GM12878 (cell line): ENCODE measurements at regions not wholly inside any gene's neighbourhood (a gene's known extent, or its start where the extent isn't known, plus 50 kb on each side); places are given as distances from the start of the nearest gene placed in this dataset.

Experiments
- ATAC-seq: fragments of 200-7000 bp; cut with Tn5 transposase; 3 replicates; pipeline ENCODE4 v1.9.1; 2020; ENCODE audit warnings: mild to moderate bottlenecking, moderate library complexity
- BruUV-seq: library from RNA; stranded (reverse); fragments of 400-500 nt; replicated peaks from 2 replicates; lab custom pipeline; 2021; lab: Mats Ljungman, UMichigan
- CTCF ChIA-PET: fragments of 300-600 bp; sonication (Branson Sonifier 250); formaldehyde crosslinking; extraction: SDS; loops from one replicate; lab custom pipeline; 2021; ENCODE audit warnings: inconsistent platforms; lab: Yijun Ruan, JAX
- POLR2A ChIA-PET: fragments of 350-600 bp; formaldehyde crosslinking; extraction: SDS; loops from one replicate; lab custom pipeline; 2021; ENCODE audit warnings: inconsistent platforms; lab: Charles Lee
- RAD21 ChIA-PET: fragments of 300-600 bp; sonication (Branson Sonifier 250); formaldehyde crosslinking; loops from one replicate; lab custom pipeline; 2023; ENCODE audit warnings: antibody characterized with exemption; ENCODE audit not compliant: unreplicated experiment; lab: Charles Lee
- SMC1A ChIA-PET: fragments of 300-600 bp; sonication (Branson Sonifier 250); formaldehyde crosslinking; loops from one replicate; lab custom pipeline; 2023; ENCODE audit not compliant: unreplicated experiment, uncharacterized antibody; lab: Charles Lee
- DNase-seq: peaks from one replicate; pipeline ENCODE4 v3.0.0-alpha.2; 2011; ENCODE audit warnings: low read depth, low spot score
- FAIRE-seq: peaks from 3 replicates; lab custom pipeline; 2011; peaks lifted over from hg19 to GRCh38; lab: Jason Lieb, UNC
- H2AFZ ChIP-seq: 2 replicates; pipeline ENCODE4 v1.6.0; 2011; ENCODE audit warnings: low read depth, low read length, control low read depth; ENCODE audit not compliant: control insufficient read depth
- H3K27ac ChIP-seq: 2 replicates; pipeline ENCODE4 v1.5.1; 2011; ENCODE audit warnings: control low read depth; ENCODE audit not compliant: control insufficient read depth, insufficient read depth
- H3K27me3 ChIP-seq, 2 experiments: replicated peaks in 1 of 2; 2 replicates each; pipeline versions ENCODE4 v1.6.0 to v1.6.1; 2011; ENCODE audit warnings: low read length in 1 of 2; ENCODE audit not compliant: control insufficient read depth in 2 of 2, insufficient read depth in 2 of 2
- H3K36me3 ChIP-seq, 2 experiments: 2 replicates each; pipeline ENCODE4 v1.5.1; 2011; ENCODE audit warnings: low read length in 1 of 2; ENCODE audit not compliant: control insufficient read depth in 2 of 2, insufficient read depth in 2 of 2
- H3K4me1 ChIP-seq: 2 replicates; pipeline ENCODE4 v1.6.1; 2011; ENCODE audit warnings: mild to moderate bottlenecking, low read length, moderate library complexity, mixed read lengths; ENCODE audit not compliant: control insufficient read depth, insufficient read depth
- H3K4me2 ChIP-seq: 2 replicates; pipeline ENCODE4 v1.6.0; 2011; ENCODE audit warnings: control low read depth; ENCODE audit not compliant: control insufficient read depth, insufficient read depth
- H3K4me3 ChIP-seq: fragments of 200-600 bp; sonication (generic); 2 replicates; pipeline ENCODE4 v1.5.1; 2016
- H3K79me2 ChIP-seq: 2 replicates; pipeline ENCODE4 v1.6.0; 2011; ENCODE audit warnings: low read length; ENCODE audit not compliant: control insufficient read depth, insufficient read depth
- H3K9ac ChIP-seq: 2 replicates; pipeline ENCODE4 v1.8.0; 2011; ENCODE audit warnings: low read length, control low read depth, mixed read lengths; ENCODE audit not compliant: control insufficient read depth, insufficient read depth
- H3K9me3 ChIP-seq: replicated peaks from 3 replicates; pipeline ENCODE4 v1.5.1; 2011; ENCODE audit warnings: mild to moderate bottlenecking, low read length; ENCODE audit not compliant: control insufficient read depth, insufficient read depth
- H4K20me1 ChIP-seq: 2 replicates; pipeline ENCODE4 v1.6.0; 2011; ENCODE audit not compliant: control insufficient read depth, insufficient read depth
- BHLHE40 ChIP-seq, 2 experiments: fragments of 450-650 bp in 1 of 2; IDR thresholded peaks; 2 replicates each; pipeline ENCODE4 v1.6.1; 2011 to 2017; ENCODE audit warnings: low read depth in 2 of 2, borderline replicate concordance in 1 of 2, improper control_type of control experiment in 1 of 2, low read length in 1 of 2, mild to moderate bottlenecking in 1 of 2
- BRCA1 ChIP-seq: IDR thresholded peaks from 2 replicates; pipeline ENCODE4 v1.6.1; 2011; ENCODE audit warnings: low read depth, low read length, improper control_type of control experiment
- KDM1A ChIP-seq: fragments of 200-600 bp; sonication (generic); IDR thresholded peaks from 2 replicates; pipeline ENCODE4 v1.6.1; 2016; ENCODE audit warnings: borderline replicate concordance
- NFIC ChIP-seq: IDR thresholded peaks from 2 replicates; pipeline ENCODE4 v1.6.1; 2012; ENCODE audit warnings: low read depth, mild to moderate bottlenecking, inconsistent platforms, low read length, moderate library complexity
- SP1 ChIP-seq: IDR thresholded peaks from one replicate; pipeline ENCODE4 v1.6.1; 2011; ENCODE audit warnings: low read depth, low read length
- STAT1 ChIP-seq: fragments of 450-650 bp; conservative IDR thresholded peaks from 2 replicates; pipeline ENCODE4 v1.6.1; 2014; ENCODE audit warnings: antibody characterized with exemption, mild to moderate bottlenecking
- TBL1XR1 ChIP-seq: IDR thresholded peaks from 2 replicates; pipeline ENCODE4 v1.6.1; 2012; ENCODE audit warnings: low read depth, low read length, improper control_type of control experiment
- TCF3 ChIP-seq: IDR thresholded peaks from 2 replicates; pipeline ENCODE4 v1.6.1; 2012; ENCODE audit warnings: low read depth, mild to moderate bottlenecking, low read length, borderline replicate concordance; ENCODE audit not compliant: insufficient read depth
- WGBS: methylation state at CpG from one replicate; pipeline ENCODE4 v1.1.6; 2016; ENCODE audit warnings: low lambda C conversion rate; ENCODE audit not compliant: insufficient replicate concordance, insufficient coverage; ENCODE audit errors: missing lambda C conversion rate; 5-methylcytosine and 5-hydroxymethylcytosine counted together
- in situ Hi-C: fragments of 300-500 bp; cut with MboI; formaldehyde crosslinking; loops from 9 replicates; pipeline ENCODE4 v1.14.3; 2018; ENCODE audit warnings: mixed read lengths
- intact Hi-C: fragments of 100-400 bp; cut with micrococcal nuclease; formaldehyde crosslinking; loops from one replicate; pipeline ENCODE4 v1.14.2; 2022; ENCODE audit not compliant: unreplicated experiment
- TF ChIP-seq, protein P1 (sequence below): fragments of 450-650 bp; formaldehyde crosslinking; IDR thresholded peaks from 2 replicates; pipeline ENCODE4 v1.5.0; 2022; ENCODE audit warnings: mild to moderate bottlenecking, missing genetic modification characterization
- TF ChIP-seq, protein P2 (sequence below): fragments of 450-650 bp; IDR thresholded peaks from 2 replicates; pipeline ENCODE4 v1.6.1; 2018; ENCODE audit warnings: mild to moderate bottlenecking, low read depth, moderate library complexity; ENCODE audit not compliant: partially characterized antibody
- TF ChIP-seq, protein P3 (sequence below): fragments of 450-650 bp; formaldehyde crosslinking; IDR thresholded peaks from 2 replicates; pipeline ENCODE4 v1.4.0; 2022; ENCODE audit warnings: mild to moderate bottlenecking, moderate library complexity

DNA sequence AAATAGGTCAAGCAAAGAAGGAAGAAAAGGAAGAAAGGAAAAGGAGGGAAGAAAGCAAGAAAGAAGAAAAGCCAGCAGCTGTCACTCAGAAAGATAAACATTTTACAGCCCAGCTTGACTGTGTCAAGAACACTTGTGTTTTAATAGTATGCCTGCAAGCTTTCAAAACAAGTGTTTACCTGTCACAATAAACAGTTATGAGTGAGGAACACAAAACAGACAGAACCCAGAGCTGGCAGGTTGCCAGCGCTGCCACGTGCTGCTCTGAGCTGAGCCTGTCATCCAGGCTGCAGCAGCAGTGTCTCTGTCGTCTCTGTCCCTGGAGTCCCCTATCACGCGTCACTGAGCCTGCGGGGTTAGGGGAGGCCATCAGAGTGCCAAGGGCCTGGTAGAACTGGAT, 827.6 kb upstream of the AUTS2 start:
- no peak overlapping the region for H3K4me3 ChIP-seq
- POLR2A ChIA-PET: no interaction called here
- no peak overlapping the region for H3K9ac ChIP-seq
- TF ChIP-seq, protein P1, sequence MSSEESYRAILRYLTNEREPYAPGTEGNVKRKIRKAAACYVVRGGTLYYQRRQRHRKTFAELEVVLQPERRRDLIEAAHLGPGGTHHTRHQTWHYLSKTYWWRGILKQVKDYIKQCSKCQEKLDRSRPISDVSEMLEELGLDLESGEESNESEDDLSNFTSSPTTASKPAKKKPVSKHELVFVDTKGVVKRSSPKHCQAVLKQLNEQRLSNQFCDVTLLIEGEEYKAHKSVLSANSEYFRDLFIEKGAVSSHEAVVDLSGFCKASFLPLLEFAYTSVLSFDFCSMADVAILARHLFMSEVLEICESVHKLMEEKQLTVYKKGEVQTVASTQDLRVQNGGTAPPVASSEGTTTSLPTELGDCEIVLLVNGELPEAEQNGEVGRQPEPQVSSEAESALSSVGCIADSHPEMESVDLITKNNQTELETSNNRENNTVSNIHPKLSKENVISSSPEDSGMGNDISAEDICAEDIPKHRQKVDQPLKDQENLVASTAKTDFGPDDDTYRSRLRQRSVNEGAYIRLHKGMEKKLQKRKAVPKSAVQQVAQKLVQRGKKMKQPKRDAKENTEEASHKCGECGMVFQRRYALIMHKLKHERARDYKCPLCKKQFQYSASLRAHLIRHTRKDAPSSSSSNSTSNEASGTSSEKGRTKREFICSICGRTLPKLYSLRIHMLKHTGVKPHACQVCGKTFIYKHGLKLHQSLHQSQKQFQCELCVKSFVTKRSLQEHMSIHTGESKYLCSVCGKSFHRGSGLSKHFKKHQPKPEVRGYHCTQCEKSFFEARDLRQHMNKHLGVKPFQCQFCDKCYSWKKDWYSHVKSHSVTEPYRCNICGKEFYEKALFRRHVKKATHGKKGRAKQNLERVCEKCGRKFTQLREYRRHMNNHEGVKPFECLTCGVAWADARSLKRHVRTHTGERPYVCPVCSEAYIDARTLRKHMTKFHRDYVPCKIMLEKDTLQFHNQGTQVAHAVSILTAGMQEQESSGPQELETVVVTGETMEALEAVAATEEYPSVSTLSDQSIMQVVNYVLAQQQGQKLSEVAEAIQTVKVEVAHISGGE: no peak
- no peak for TF ChIP-seq BHLHE40 (IDR thresholded peaks at IDR 0.05; ENCODE audit: borderline replicate concordance in 1 of 2, low read depth in 2 of 2, low read length in 1 of 2)
- TF ChIP-seq STAT1: no peak
- TF ChIP-seq, protein P2, sequence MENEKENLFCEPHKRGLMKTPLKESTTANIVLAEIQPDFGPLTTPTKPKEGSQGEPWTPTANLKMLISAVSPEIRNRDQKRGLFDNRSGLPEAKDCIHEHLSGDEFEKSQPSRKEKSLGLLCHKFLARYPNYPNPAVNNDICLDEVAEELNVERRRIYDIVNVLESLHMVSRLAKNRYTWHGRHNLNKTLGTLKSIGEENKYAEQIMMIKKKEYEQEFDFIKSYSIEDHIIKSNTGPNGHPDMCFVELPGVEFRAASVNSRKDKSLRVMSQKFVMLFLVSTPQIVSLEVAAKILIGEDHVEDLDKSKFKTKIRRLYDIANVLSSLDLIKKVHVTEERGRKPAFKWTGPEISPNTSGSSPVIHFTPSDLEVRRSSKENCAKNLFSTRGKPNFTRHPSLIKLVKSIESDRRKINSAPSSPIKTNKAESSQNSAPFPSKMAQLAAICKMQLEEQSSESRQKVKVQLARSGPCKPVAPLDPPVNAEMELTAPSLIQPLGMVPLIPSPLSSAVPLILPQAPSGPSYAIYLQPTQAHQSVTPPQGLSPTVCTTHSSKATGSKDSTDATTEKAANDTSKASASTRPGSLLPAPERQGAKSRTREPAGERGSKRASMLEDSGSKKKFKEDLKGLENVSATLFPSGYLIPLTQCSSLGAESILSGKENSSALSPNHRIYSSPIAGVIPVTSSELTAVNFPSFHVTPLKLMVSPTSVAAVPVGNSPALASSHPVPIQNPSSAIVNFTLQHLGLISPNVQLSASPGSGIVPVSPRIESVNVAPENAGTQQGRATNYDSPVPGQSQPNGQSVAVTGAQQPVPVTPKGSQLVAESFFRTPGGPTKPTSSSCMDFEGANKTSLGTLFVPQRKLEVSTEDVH: no peak
- TF ChIP-seq, protein P3, sequence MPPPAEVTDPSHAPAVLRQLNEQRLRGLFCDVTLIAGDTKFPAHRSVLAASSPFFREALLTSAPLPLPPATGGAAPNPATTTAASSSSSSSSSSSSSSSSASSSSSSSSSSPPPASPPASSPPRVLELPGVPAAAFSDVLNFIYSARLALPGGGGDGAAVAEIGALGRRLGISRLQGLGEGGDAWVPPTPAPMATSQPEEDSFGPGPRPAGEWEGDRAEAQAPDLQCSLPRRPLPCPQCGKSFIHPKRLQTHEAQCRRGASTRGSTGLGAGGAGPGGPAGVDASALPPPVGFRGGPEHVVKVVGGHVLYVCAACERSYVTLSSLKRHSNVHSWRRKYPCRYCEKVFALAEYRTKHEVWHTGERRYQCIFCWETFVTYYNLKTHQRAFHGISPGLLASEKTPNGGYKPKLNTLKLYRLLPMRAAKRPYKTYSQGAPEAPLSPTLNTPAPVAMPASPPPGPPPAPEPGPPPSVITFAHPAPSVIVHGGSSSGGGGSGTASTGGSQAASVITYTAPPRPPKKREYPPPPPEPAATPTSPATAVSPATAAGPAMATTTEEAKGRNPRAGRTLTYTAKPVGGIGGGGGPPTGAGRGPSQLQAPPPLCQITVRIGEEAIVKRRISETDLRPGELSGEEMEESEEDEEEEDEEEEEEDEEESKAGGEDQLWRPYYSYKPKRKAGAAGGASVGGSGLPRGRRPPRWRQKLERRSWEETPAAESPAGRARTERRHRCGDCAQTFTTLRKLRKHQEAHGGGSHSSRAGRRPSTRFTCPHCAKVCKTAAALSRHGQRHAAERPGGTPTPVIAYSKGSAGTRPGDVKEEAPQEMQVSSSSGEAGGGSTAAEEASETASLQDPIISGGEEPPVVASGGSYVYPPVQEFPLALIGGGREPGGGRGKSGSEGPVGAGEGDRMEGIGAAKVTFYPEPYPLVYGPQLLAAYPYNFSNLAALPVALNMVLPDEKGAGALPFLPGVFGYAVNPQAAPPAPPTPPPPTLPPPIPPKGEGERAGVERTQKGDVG: no peak
- no peak for TF ChIP-seq BRCA1
- no peak for TF ChIP-seq KDM1A
- TF ChIP-seq NFIC: no peak
- no peak for TF ChIP-seq TBL1XR1
- no peak for TF ChIP-seq TCF3
- no peak for TF ChIP-seq SP1
- H3K4me2 ChIP-seq: no peak overlapping the region
- H3K79me2 ChIP-seq: no peaks in the 10 kb centered on the region
- H3K27me3 ChIP-seq: no peaks in the 10 kb centered on the region
- SMC1A ChIA-PET: no interaction called here
- RAD21 ChIA-PET: no interaction called here
- DNase-seq (no peak), FAIRE-seq (no peak), ATAC-seq (no peak)
- no peaks in the 10 kb centered on the region for H3K36me3 ChIP-seq
- WGBS: 44% methylated on average over 6 of the region's 6 CpGs
- CTCF ChIA-PET: no interaction called here
- in situ Hi-C loops (no loop called here), intact Hi-C loops (no loop called here)
- H2AFZ ChIP-seq: no peak overlapping the region
- BruUV-seq: no TSS peak
- no peaks in the 10 kb centered on the region; the same call in 2 of the 3 replicates for H3K9me3 ChIP-seq
- no peaks in the 10 kb centered on the region for H3K4me1 ChIP-seq
- H4K20me1 ChIP-seq: no peaks in the 10 kb centered on the region
- H3K27ac ChIP-seq: no peak overlapping the region
